Panc1 (cell line): ENCODE measurements at regions not wholly inside any gene's neighbourhood (a gene's known extent, or its start where the extent isn't known, plus 50 kb on each side); places are given as distances from the start of the nearest gene placed in this dataset.

Source experiments
- REST ChIP-seq, 2 experiments: IDR thresholded peaks; 2 replicates each; pipeline ENCODE4 v1.6.1; 2011 to 2012; ENCODE audit warnings: low read depth in 2 of 2, control low read depth in 1 of 2, low read length in 1 of 2, mild to moderate bottlenecking in 1 of 2, moderate library complexity in 1 of 2; ENCODE audit not compliant: insufficient read depth in 1 of 2
- SIN3A ChIP-seq: IDR thresholded peaks from 2 replicates; pipeline ENCODE4 v1.6.1; 2012; ENCODE audit warnings: low read depth, mild to moderate bottlenecking, low read length, moderate library complexity, borderline replicate concordance; ENCODE audit not compliant: insufficient read depth
- TF ChIP-seq, protein P1 (sequence below): fragments of 450-650 bp; IDR thresholded peaks from 2 replicates; pipeline ENCODE4 v1.5.1; 2017; ENCODE audit warnings: mild to moderate bottlenecking

- TF ChIP-seq, protein P1, sequence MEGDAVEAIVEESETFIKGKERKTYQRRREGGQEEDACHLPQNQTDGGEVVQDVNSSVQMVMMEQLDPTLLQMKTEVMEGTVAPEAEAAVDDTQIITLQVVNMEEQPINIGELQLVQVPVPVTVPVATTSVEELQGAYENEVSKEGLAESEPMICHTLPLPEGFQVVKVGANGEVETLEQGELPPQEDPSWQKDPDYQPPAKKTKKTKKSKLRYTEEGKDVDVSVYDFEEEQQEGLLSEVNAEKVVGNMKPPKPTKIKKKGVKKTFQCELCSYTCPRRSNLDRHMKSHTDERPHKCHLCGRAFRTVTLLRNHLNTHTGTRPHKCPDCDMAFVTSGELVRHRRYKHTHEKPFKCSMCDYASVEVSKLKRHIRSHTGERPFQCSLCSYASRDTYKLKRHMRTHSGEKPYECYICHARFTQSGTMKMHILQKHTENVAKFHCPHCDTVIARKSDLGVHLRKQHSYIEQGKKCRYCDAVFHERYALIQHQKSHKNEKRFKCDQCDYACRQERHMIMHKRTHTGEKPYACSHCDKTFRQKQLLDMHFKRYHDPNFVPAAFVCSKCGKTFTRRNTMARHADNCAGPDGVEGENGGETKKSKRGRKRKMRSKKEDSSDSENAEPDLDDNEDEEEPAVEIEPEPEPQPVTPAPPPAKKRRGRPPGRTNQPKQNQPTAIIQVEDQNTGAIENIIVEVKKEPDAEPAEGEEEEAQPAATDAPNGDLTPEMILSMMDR, result no peak
- TF ChIP-seq REST (IDR thresholded peaks at IDR 0.05; ENCODE audit: insufficient read depth in 1 of 2, low read depth in 2 of 2, low read length in 1 of 2) (no peak), SIN3A (no peak)
Measured at GRCh38 chr1:91129458-91129857, 107.6 kb upstream of the ZNF644 start.
